Naive B cell (primary cell): ENCODE measurements at regions not wholly inside any gene's neighbourhood (a gene's known extent, or its start where the extent isn't known, plus 50 kb on each side); places are given as distances from the start of the nearest gene placed in this dataset.
A peak's percentile ranks its signal among the peaks of the same experiment; 100 is the strongest.

Experiments used
- ATAC-seq, 2 donors: fragments of 150-1000 bp; cut with Tn5 transposase; 2 replicates each; pipeline ENCODE4 v1.10.0; 2021; ENCODE audit warnings: low read depth in 2 of 2, mild to moderate bottlenecking in 2 of 2, moderate library complexity in 2 of 2
- DNase-seq: peaks from one replicate; pipeline ENCODE4 v3.0.0; 2022
- H3K27ac Mint-ChIP-seq, 6 donors: one replicate each; pipeline ENCODE4 v1.8.0; 2020 to 2022; ENCODE audit warnings: mild to moderate bottlenecking in 6 of 6, mixed read lengths in 6 of 6, moderate library complexity in 5 of 6, inconsistent platforms in 2 of 6
- H3K27me3 Mint-ChIP-seq, 3 donors: one replicate each; pipeline ENCODE4 v1.8.0; 2021 to 2022; ENCODE audit warnings: mixed read lengths in 3 of 3, mild to moderate bottlenecking in 1 of 3
- H3K36me3 Mint-ChIP-seq, 2 donors: one replicate each; pipeline ENCODE4 v1.8.0; 2020 to 2022; ENCODE audit warnings: mixed read lengths in 2 of 2, inconsistent platforms in 1 of 2, mild to moderate bottlenecking in 1 of 2
- H3K4me1 Mint-ChIP-seq, 3 donors: one replicate each; pipeline ENCODE4 v1.8.0; 2020 to 2022; ENCODE audit warnings: mixed read lengths in 3 of 3, inconsistent platforms in 1 of 3, mild to moderate bottlenecking in 1 of 3, moderate library complexity in 1 of 3
- H3K4me3 Mint-ChIP-seq, 8 donors: one replicate each; pipeline ENCODE4 v1.8.0; 2020 to 2022; ENCODE audit warnings: mild to moderate bottlenecking in 8 of 8, mixed read lengths in 8 of 8, moderate library complexity in 8 of 8, inconsistent platforms in 2 of 8
- H3K9me3 Mint-ChIP-seq, 7 donors: one replicate each; pipeline ENCODE4 v1.8.0; 2020 to 2022; ENCODE audit warnings: mixed read lengths in 7 of 7, mild to moderate bottlenecking in 5 of 7, inconsistent platforms in 2 of 7, moderate library complexity in 1 of 7

DNA sequence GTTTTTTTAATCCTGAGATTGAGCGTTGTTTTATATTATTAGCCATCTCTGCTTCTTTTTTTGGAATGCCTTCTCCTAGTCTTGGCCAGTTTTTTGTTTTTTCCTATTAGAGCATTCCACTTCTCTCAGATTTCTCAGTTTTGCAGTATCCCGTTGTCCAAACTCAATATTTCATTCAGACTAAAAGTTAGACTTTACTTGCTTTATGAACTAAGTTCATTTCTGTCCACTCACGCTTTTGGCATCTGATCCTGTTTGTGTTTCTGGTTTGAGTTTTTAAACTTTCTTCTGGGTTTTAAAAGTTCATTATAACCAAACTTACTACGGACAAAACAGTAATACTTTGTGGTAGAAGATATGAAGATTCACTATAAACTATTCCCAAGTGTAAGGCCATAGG is 288.3 kb upstream of the MPDZ start:
- Mint-ChIP-seq H3K9me3 (peaks cover 0 to 6% (median 2%) of the 10 kb centered on the region in 7 donors), H3K27ac (no peak overlapping the region), H3K4me3 (no peak overlapping the region), H3K27me3 (peaks cover 0 to 12% (median 10%) of the 10 kb centered on the region in 3 donors), H3K4me1 (peaks cover 0 to 6% (median 0%) of the 10 kb centered on the region in 3 donors), H3K36me3 (no peaks in the 10 kb centered on the region)
- DNase-seq (no peak), ATAC-seq (no peak)

DNA sequence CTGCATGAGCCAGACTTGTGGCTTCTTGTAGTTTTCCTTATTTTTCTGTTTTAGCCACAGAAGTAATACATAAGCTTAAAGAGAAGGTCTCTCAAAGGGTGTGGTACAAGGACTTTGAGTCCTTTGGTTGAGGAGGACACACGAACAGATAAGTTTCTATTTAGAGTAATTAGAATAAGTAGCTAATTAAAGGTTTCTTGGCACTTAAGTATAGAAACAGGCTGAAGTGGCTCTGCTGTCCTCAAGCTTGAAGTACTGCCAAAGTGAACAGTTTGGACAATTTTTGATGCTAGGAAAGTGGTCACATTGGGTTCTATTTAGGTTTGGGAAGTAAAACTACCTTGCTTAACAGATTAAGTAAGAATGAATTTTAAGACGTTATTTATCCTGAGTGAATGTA is 278.3 kb upstream of the MPDZ start:
- Mint-ChIP-seq H3K4me1 (no peaks in the 10 kb centered on the region), H3K4me3 (no peak overlapping the region), H3K36me3 (no peaks in the 10 kb centered on the region), H3K27me3 (no peaks in the 10 kb centered on the region), H3K27ac (no peak overlapping the region), H3K9me3 (peaks cover 0 to 5% (median 0%) of the 10 kb centered on the region in 7 donors)
- no peak for ATAC-seq
- DNase-seq: no peak

DNA sequence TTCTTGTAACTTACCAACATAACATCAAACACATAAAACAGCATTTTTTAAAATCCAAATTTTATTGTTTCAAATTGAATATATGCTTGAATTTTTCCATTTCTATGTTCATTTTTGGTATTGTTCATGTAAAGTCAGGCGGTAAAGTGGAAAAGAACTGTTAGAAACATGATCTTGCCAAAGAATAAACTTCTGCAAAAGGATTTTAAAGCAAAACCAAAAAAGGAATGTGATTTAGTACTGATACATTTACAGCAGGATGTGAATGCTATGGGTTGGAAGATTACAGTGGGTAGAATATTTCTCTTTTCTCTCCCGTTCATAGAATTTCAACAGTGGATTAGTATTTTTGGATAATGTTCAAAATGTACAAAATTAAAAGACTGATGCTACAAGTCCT is 277.2 kb upstream of the MPDZ start:
- Mint-ChIP-seq H3K36me3 (no peaks in the 10 kb centered on the region), H3K4me3 (no peak overlapping the region), H3K9me3 (peaks cover 0 to 2% (median 0%) of the 10 kb centered on the region in 7 donors), H3K27ac (no peak overlapping the region), H3K4me1 (no peaks in the 10 kb centered on the region), H3K27me3 (no peaks in the 10 kb centered on the region)
- DNase-seq: no peak
- ATAC-seq: no peak

DNA sequence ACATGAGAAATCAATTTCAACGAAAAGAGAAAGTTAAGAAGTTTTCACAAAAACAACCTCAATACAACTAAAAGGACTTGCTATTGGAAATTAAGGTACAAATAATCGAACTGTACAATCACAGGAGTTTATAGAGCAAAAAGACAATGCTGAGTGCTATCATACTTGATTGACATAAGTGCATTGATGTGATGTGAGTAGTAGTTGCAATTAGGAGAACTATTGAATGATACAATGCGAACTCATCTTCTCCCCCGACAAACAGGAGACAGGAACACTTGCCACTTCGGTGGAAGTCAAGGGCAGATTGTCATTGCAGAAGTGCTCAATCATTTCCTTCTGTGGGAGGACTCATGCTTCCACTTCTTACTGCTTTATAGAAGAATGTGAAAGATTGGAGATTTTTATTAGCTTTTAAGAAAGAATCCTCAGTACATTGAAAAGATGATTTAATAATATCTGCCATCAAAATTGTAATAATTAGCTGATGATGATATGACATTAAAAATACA is 276.6 kb upstream of the MPDZ start:
- Mint-ChIP-seq H3K4me3 (no peak overlapping the region), H3K27ac (no peak overlapping the region)
- ATAC-seq: no peak

DNA sequence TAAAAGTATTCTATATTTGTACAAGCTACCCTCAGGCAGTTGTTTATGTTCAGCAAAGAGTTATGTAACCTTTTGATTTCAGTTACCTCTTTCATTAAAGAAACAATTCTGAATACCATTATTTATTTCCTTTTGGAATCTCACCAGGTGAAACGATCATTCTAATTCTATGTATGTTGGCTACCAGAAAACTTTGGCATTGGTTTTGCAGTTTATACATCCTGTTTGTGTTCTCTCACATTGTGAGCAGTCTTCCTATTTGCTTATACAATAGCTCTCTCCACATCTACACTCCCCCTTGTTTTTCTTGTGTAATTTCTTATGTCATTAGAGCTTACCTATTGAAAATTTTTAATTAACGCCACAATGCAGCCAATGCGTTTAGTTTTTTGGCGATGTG is 276.0 kb upstream of the MPDZ start:
- Mint-ChIP-seq H3K9me3 (peaks cover 0 to 7% (median 5%) of the 10 kb centered on the region in 7 donors), H3K4me3 (no peak overlapping the region), H3K4me1 (no peaks in the 10 kb centered on the region), H3K36me3 (no peaks in the 10 kb centered on the region), H3K27me3 (no peaks in the 10 kb centered on the region), H3K27ac (no peak overlapping the region)
- no peak for ATAC-seq
- DNase-seq: no peak

More for the DNA sequence above, 276.6 kb upstream of the MPDZ start:
- Mint-ChIP-seq H3K27me3 (no peaks in the 10 kb centered on the region), H3K4me1 (no peaks in the 10 kb centered on the region), H3K9me3 (peaks cover 0 to 6% (median 4%) of the 10 kb centered on the region in 7 donors), H3K36me3 (no peaks in the 10 kb centered on the region)
- no peak for DNase-seq

DNA sequence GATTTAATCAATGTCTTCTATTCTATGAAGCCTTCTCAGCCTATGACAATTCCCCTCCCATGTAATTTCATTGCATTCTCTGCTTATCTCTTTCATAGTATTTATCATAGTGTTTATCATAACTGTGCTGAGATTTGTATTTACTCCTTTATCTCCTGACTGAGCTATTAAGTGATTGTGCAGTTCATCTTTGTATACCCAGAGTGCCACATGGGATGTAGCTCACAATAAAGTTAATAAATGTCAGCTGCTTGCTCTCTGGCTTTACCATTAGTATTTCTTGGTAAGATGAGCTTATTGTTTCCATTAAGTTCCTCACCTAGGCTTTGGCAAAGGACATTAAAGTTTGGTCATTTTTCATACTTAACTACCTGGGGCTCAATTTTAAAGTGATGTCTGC is 275.1 kb upstream of the MPDZ start:
- Mint-ChIP-seq H3K9me3 (peaks cover 0 to 7% (median 5%) of the 10 kb centered on the region in 7 donors), H3K36me3 (no peaks in the 10 kb centered on the region), H3K4me3 (no peak overlapping the region), H3K4me1 (no peaks in the 10 kb centered on the region), H3K27ac (no peak overlapping the region), H3K27me3 (no peaks in the 10 kb centered on the region)
- DNase-seq (no peak), ATAC-seq (no peak)

DNA sequence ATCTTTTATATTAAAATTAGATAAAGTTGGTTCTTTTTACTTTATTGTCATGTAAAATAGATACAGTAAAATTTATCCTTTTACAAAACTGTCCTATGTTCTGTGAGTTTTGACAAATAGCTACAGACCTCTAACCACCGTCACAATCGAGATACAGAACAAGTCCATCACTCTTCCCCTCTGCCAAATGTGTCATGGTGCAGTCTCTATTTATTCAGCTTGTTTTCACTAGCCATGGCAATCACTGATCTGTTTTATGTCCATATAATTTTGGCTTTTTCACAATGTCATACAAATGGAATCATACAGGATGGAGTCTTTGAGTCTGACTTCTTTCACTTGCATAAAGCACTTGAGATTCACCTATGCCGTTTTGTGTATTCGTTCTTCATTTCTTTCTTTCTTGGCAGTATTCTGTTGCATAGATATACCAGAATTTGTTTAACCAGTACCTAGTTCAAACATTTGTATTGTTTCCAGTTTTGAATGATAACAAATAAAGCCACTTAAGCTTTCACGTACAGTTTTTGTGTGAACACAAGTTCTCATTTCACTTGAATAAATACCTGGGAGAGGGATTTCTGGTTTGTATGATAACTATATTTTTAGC is 273.2 kb upstream of the MPDZ start:
- Mint-ChIP-seq H3K36me3 (no peaks in the 10 kb centered on the region), H3K4me3 (no peak overlapping the region), H3K4me1 (no peaks in the 10 kb centered on the region), H3K27ac (no peak overlapping the region), H3K27me3 (no peaks in the 10 kb centered on the region), H3K9me3 (peaks cover 0 to 7% (median 5%) of the 10 kb centered on the region in 7 donors)
- no peak for DNase-seq
- no peak for ATAC-seq

DNA sequence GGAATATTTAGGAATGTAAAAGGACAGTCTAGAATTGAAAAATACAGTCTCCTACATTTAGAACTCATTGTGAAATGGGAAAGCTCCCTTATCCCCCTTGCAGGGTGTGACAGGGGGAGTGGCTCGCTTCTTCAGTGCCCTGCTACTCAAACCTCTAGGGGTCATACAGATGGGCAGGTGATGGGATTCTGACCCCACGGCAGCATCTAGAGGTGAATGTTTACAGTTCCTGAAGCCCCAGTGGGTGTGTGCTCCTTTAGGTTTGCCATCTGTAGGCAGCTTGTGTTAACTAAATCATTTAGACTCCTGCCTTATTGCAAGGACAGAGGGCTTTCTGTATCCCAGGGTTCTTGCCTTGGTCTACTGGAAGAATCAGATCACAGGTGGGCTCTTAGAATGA is 271.0 kb upstream of the MPDZ start:
- Mint-ChIP-seq H3K36me3 (no peaks in the 10 kb centered on the region), H3K27me3 (no peaks in the 10 kb centered on the region), H3K4me1 (no peaks in the 10 kb centered on the region), H3K9me3 (peaks cover 0 to 7% (median 5%) of the 10 kb centered on the region in 7 donors), H3K27ac (no peak overlapping the region), H3K4me3 (no peak overlapping the region)
- DNase-seq: no peak
- ATAC-seq: no peak

DNA sequence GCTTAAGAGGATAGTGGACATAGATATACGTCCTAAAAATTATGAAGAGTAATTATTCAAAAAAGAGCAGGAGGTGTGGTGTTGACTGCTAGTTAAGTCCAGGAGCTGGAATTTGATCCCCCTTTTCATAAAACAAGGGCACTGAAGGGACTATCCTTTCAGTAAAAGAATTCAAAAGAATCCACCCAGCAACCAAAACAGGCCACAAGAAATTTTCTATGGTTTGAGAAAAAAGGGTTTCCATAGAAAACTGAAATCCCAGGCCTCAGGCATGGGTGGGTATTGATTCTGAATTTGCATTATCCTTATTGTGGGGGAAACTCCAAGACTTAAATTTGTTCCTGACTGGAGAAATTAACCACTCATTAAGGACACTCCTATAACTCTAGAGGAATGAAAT is 269.0 kb upstream of the MPDZ start:
- H3K4me1 Mint-ChIP-seq: no peaks in the 10 kb centered on the region
- no peak for ATAC-seq

DNA sequence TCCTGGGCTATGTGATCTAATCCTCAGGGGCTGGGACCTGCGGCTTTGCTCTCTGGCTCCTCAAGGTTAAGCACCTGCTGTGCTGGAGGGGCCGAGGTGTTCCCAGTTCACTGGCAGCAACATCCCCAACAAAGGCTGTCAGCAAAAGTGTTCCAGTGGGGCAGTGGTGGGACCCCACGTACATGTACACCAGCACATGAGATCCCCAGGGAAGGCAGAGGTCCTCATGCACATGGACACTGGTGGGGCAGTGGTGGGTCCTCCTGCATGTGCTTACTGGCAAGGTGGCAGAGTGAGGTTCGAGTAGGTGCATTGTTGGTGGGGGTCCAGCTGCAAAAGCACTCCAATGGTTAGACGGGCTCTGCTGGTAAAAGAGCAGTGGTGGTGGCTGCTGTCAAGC is 255.6 kb upstream of the MPDZ start:
- H3K27me3 Mint-ChIP-seq: no peaks in the 10 kb centered on the region
- no peak overlapping the region for H3K4me3 Mint-ChIP-seq
- no peaks in the 10 kb centered on the region for H3K4me1 Mint-ChIP-seq
- DNase-seq: no peak
- ATAC-seq: no peak
- H3K9me3 Mint-ChIP-seq: peaks cover 0 to 13% (median 9%) of the 10 kb centered on the region in 7 donors
- no peaks in the 10 kb centered on the region for H3K36me3 Mint-ChIP-seq
- no peak overlapping the region for H3K27ac Mint-ChIP-seq

More for the DNA sequence above, 269.0 kb upstream of the MPDZ start:
- no peak overlapping the region for H3K27ac Mint-ChIP-seq
- DNase-seq: no peak
- peaks cover 0 to 7% (median 5%) of the 10 kb centered on the region in 7 donors for H3K9me3 Mint-ChIP-seq
- no peaks in the 10 kb centered on the region for H3K27me3 Mint-ChIP-seq
- no peak overlapping the region for H3K4me3 Mint-ChIP-seq
- H3K36me3 Mint-ChIP-seq: no peaks in the 10 kb centered on the region

DNA sequence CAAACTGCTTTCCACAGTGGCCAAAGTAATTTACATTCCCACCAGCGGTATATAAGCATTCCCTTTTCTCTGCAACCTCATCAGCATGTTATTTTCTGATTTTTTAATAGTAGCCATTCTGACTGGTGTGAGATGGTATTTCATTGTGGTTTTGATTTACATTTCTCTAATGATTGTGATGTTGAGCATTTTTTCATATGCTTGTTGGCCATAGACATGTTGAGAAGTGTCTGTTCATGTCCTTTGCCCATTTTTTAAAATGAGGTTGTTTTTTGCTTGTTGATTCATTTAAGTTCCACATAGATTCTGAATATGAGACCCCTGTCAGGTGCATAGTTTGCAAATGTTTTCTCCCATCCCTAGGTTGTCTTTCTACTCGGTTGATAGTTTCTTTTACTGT is 254.5 kb upstream of the MPDZ start:
- ATAC-seq (no peak), DNase-seq (no peak)
- Mint-ChIP-seq H3K36me3 (no peaks in the 10 kb centered on the region), H3K27ac (no peak overlapping the region), H3K4me3 (no peak overlapping the region), H3K27me3 (no peaks in the 10 kb centered on the region), H3K9me3 (peaks cover 0 to 13% (median 9%) of the 10 kb centered on the region in 7 donors), H3K4me1 (no peaks in the 10 kb centered on the region)

DNA sequence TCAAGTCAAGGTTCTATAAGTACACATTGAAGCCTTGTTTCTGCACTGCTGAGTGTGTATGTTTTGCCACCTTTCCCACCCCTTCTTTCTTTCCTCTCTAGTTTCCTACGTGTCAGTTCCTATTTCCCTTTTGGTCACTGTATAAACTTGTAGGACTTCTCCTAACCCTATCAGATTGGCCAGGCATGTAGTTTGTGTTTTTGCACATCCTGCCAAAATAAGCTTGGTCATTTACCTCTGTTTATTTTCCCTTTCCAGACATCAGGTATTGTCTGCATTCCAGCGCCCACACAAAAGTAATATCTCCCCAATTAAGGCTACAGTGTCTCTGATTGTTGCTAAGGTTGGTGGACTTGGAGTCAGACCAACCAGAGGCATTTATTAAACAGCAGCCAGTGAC is 252.9 kb upstream of the MPDZ start:
- no peaks in the 10 kb centered on the region for H3K36me3 Mint-ChIP-seq
- H3K4me1 Mint-ChIP-seq: no peaks in the 10 kb centered on the region
- peaks cover 0 to 13% (median 9%) of the 10 kb centered on the region in 7 donors for H3K9me3 Mint-ChIP-seq
- DNase-seq: no peak
- no peak for ATAC-seq
- no peak overlapping the region for H3K27ac Mint-ChIP-seq
- H3K4me3 Mint-ChIP-seq: no peak overlapping the region
- H3K27me3 Mint-ChIP-seq: no peaks in the 10 kb centered on the region

DNA sequence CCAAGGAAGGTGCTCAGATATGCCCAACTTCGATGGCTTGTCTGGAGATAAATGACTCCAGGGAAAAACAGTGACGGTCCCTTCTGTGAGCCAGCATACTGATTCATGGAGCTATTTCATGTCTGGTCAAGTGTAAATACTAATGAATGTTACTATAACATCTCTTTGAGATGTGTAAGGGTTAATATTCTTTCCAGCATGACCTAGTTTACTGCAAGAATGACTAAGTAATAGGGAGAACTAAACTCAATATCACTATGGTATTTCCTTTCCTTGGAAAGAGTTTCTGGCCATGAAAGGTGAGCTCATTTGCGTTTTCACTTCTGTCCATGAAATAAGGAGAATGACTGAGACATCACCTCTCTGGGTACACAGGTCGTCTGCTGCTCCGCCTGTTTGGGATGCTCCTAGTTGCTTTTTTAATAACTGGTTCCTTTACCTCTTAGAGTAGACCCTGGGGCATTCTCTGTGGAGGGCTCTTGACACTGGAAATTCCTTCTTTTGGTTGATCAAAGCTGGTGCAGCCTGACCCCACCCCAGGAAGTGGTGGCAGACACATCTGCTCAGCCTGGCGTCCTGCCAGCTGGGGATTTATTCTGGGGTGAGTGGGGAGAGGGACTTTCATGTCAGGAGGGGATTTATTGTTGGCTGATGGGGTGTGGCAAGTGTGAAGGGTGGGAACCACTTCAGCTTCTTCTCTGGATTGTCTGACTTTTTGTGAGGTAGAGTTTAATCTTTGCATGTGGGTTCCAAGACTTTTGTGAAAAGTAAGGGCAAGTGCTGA is 250.0 kb upstream of the MPDZ start:
- DNase-seq (no peak), ATAC-seq (no peak)
- H3K36me3 Mint-ChIP-seq: no peaks in the 10 kb centered on the region
- H3K9me3 Mint-ChIP-seq: peaks cover 0 to 9% (median 7%) of the 10 kb centered on the region in 7 donors
- H3K4me3 Mint-ChIP-seq: no peak overlapping the region
- H3K4me1 Mint-ChIP-seq: no peaks in the 10 kb centered on the region
- no peaks in the 10 kb centered on the region for H3K27me3 Mint-ChIP-seq
- no peak overlapping the region for H3K27ac Mint-ChIP-seq

DNA sequence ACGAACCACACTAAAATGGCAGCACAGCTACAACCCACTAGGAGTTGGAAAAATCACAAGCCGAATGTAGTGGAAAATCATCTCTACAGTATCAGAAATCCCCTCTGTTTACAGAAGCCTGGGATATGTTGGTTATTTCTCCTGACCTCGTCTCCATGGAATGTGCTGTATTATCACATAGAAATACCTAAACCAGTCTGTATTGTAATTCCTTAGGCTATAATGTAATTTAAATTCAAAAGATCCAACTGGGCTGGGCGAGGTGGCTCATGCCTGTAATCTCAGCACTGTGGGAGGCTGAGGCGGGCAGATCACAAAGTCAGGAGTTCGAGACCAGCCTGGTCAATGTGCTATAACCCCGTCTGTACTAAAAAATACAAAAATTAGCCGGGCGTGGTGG is 244.8 kb upstream of the MPDZ start:
- Mint-ChIP-seq H3K27ac (no peak overlapping the region), H3K4me3 (peak overlapping the region in 1 of 8 donors; percentile 48), H3K36me3 (no peaks in the 10 kb centered on the region), H3K4me1 (no peaks in the 10 kb centered on the region), H3K27me3 (no peaks in the 10 kb centered on the region), H3K9me3 (peaks cover 0 to 2% (median 0%) of the 10 kb centered on the region in 7 donors)
- no peak for ATAC-seq
- no peak for DNase-seq
